ENCODE measurements at regions not wholly inside any gene's neighbourhood (a gene's known extent, or its start where the extent isn't known, plus 50 kb on each side); places are given as distances from the start of the nearest gene placed in this dataset.

- ATAC-seq: no peak
- POLR2A ChIA-PET: no interaction called here
Observed at GRCh38 chr3:195011231-195011834, 259.6 kb downstream of the XXYLT1 start.

GRCh38 chr3:195012100-195012499 lies 258.9 kb downstream of the XXYLT1 start:
- Histone ChIP-seq H3K4me1 (ENCODE audit: control insufficient read depth, insufficient read depth, low read length) (no peaks in the 10 kb centered on the region), H3K9me3 (ENCODE audit: control insufficient read depth, insufficient read depth, low read depth, low read length) (no peaks in the 10 kb centered on the region), H3K27ac (ENCODE audit: low read length) (peak overlapping the region; percentile 39; the same call in 1 of the 2 replicates), H3K36me3 (ENCODE audit: control insufficient read depth, insufficient read depth, low read length) (no peaks in the 10 kb centered on the region), H3K27me3 (ENCODE audit: control insufficient read depth, insufficient read depth, low read length) (no peaks in the 10 kb centered on the region), H3K4me3 (ENCODE audit: low read depth in 2 of 2, low read length in 2 of 2) (no peak overlapping the region)
- 0 out of 2 replicates have a peak, but pooled peaks have one; percentile 54 for ATAC-seq
- no peak for TF ChIP-seq REST (IDR thresholded peaks at IDR 0.05; ENCODE audit: insufficient read depth in 1 of 2, low read depth in 2 of 2, low read length in 1 of 2)
- TF ChIP-seq POLR2AphosphoS5 (IDR thresholded peaks at IDR 0.05; ENCODE audit: low read depth, low read length): no peak
- no peak for TF ChIP-seq TCF7L2 (IDR thresholded peaks at IDR 0.05; ENCODE audit: low read depth, low read length)
- TF ChIP-seq, protein P1, sequence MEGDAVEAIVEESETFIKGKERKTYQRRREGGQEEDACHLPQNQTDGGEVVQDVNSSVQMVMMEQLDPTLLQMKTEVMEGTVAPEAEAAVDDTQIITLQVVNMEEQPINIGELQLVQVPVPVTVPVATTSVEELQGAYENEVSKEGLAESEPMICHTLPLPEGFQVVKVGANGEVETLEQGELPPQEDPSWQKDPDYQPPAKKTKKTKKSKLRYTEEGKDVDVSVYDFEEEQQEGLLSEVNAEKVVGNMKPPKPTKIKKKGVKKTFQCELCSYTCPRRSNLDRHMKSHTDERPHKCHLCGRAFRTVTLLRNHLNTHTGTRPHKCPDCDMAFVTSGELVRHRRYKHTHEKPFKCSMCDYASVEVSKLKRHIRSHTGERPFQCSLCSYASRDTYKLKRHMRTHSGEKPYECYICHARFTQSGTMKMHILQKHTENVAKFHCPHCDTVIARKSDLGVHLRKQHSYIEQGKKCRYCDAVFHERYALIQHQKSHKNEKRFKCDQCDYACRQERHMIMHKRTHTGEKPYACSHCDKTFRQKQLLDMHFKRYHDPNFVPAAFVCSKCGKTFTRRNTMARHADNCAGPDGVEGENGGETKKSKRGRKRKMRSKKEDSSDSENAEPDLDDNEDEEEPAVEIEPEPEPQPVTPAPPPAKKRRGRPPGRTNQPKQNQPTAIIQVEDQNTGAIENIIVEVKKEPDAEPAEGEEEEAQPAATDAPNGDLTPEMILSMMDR (IDR thresholded peaks at IDR 0.05): no peak
- no peak for TF ChIP-seq SIN3A (IDR thresholded peaks at IDR 0.05; ENCODE audit: borderline replicate concordance, insufficient read depth, low read depth, low read length)
- ChIA-PET CTCF (no interaction called here), POLR2A (no interaction called here)
- no peak for DNase-seq (ENCODE audit: low read depth, low spot score)
- no TSS peak for BruUV-seq (replicated peaks)
- in situ Hi-C loops (cut with HindIII; ENCODE audit: low pct_unique_long_range_greater_than_20kb, low sequenced_read_pairs) (no loop called here), intact Hi-C loops (cut with micrococcal nuclease; ENCODE audit: unreplicated experiment) (no loop called here)

More at GRCh38 chr3:195011231-195011834, 259.6 kb downstream of the XXYLT1 start:
- TF ChIP-seq SIN3A (IDR thresholded peaks at IDR 0.05; ENCODE audit: borderline replicate concordance, insufficient read depth, low read depth, low read length) (no peak), POLR2AphosphoS5 (IDR thresholded peaks at IDR 0.05; ENCODE audit: low read depth, low read length) (no peak), TCF7L2 (IDR thresholded peaks at IDR 0.05; ENCODE audit: low read depth, low read length) (no peak), REST (IDR thresholded peaks at IDR 0.05; ENCODE audit: insufficient read depth in 1 of 2, low read depth in 2 of 2, low read length in 1 of 2) (no peak)
- TF ChIP-seq, protein P1 (IDR thresholded peaks at IDR 0.05): no peak
- no peak for DNase-seq (ENCODE audit: low read depth, low spot score)
- Histone ChIP-seq H3K9me3 (ENCODE audit: control insufficient read depth, insufficient read depth, low read depth, low read length) (no peaks in the 10 kb centered on the region), H3K27ac (ENCODE audit: low read length) (peak overlapping the region; percentile 39; the same call in 1 of the 2 replicates), H3K36me3 (ENCODE audit: control insufficient read depth, insufficient read depth, low read length) (no peaks in the 10 kb centered on the region), H3K4me3 (ENCODE audit: low read depth in 2 of 2, low read length in 2 of 2) (no peak overlapping the region), H3K27me3 (ENCODE audit: control insufficient read depth, insufficient read depth, low read length) (no peaks in the 10 kb centered on the region), H3K4me1 (ENCODE audit: control insufficient read depth, insufficient read depth, low read length) (no peaks in the 10 kb centered on the region)
- intact Hi-C loops (cut with micrococcal nuclease; ENCODE audit: unreplicated experiment) (no loop called here), in situ Hi-C loops (cut with HindIII; ENCODE audit: low pct_unique_long_range_greater_than_20kb, low sequenced_read_pairs) (no loop called here)
- no TSS peak for BruUV-seq (replicated peaks)
- CTCF ChIA-PET: no interaction called here

All from Panc1 (cell line).